MCF 10A (cell line): ENCODE measurements at regions not wholly inside any gene's neighbourhood (a gene's known extent, or its start where the extent isn't known, plus 50 kb on each side); places are given as distances from the start of the nearest gene placed in this dataset.

Source experiments
- BruUV-seq: library from RNA; stranded (reverse); fragments of 400-500 nt; replicated peaks from 2 replicates; lab custom pipeline; 2021; lab: Mats Ljungman, UMichigan
- CTCF ChIA-PET: fragments of 300-600 bp; sonication (Branson Sonifier 250); formaldehyde crosslinking; extraction: SDS; loops from one replicate; lab custom pipeline; 2021; ENCODE audit warnings: antibody characterized with exemption, inconsistent platforms; lab: Yijun Ruan, JAX
- POLR2A ChIA-PET: fragments of 300-600, 350-650 bp; sonication (Branson Sonifier 250); formaldehyde crosslinking; extraction: SDS; loops from one replicate; lab custom pipeline; 2020; ENCODE audit warnings: antibody characterized with exemption, inconsistent platforms; lab: Yijun Ruan, JAX
- DNase-seq: peaks from one replicate; pipeline ENCODE4 v3.0.0-alpha.2; 2018; ENCODE audit not compliant: unreplicated experiment
- H3K27ac Mint-ChIP-seq: one replicate; pipeline ENCODE4 v1.8.0; 2022; ENCODE audit warnings: mild to moderate bottlenecking, low read depth, mixed read lengths; ENCODE audit not compliant: unreplicated experiment
- H3K27me3 Mint-ChIP-seq: one replicate; pipeline ENCODE4 v1.8.0; 2022; ENCODE audit warnings: mixed read lengths; ENCODE audit not compliant: insufficient read depth, unreplicated experiment
- H3K36me3 Mint-ChIP-seq: one replicate; pipeline ENCODE4 v1.8.0; 2022; ENCODE audit warnings: mild to moderate bottlenecking, moderate library complexity, mixed read lengths; ENCODE audit not compliant: insufficient read depth, unreplicated experiment
- H3K4me1 Mint-ChIP-seq: one replicate; pipeline ENCODE4 v1.8.0; 2022; ENCODE audit warnings: mixed read lengths; ENCODE audit not compliant: insufficient read depth, unreplicated experiment
- H3K4me3 Mint-ChIP-seq: one replicate; pipeline ENCODE4 v1.8.0; 2022; ENCODE audit warnings: mild to moderate bottlenecking, moderate library complexity, mixed read lengths; ENCODE audit not compliant: unreplicated experiment
- H3K9me3 Mint-ChIP-seq: one replicate; pipeline ENCODE4 v1.8.0; 2022; ENCODE audit warnings: mixed read lengths; ENCODE audit not compliant: unreplicated experiment
- intact Hi-C: fragments of 100-400 bp; cut with micrococcal nuclease; formaldehyde crosslinking; loops from 2 replicates; pipeline ENCODE4 v1.14.1; 2022
- TF ChIP-seq, protein P1 (sequence below): fragments of 200-600 bp; IDR thresholded peaks from one replicate; pipeline ENCODE4 v1.8.0; 2022; ENCODE audit warnings: antibody characterized with exemption, mild to moderate bottlenecking; ENCODE audit not compliant: unreplicated experiment

DNA sequence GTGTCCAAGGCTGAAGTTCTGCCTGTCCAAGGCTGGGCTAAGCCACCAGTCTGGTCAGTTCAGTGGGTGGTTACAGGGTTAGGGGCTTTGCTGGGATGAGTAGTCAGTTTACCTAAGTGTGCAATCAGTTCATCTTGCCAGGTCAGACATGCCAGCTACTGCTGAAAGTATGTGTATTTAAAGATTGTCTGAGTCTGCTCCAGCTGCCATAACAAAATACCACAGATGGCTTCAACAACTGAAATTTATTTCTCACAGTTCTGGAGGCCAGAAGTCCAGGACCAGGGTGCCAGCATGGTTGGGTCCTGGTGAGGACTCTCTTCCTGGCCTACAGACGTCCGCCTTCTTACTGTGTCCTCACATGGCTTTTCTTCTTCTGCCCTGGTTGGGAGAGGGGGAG is 52.4 kb upstream of the TNS3 start:
- no peaks in the 10 kb centered on the region for H3K9me3 Mint-ChIP-seq
- H3K4me1 Mint-ChIP-seq = peaks cover 13% of the 10 kb centered on the region
- ChIA-PET CTCF (interaction anchor here (0.6 to 1.2 kb wide), 5 partner anchors 11 to 181 kb away, joined by 3 to 4 read pairs (median 3); no protein-coding TSS in a partner anchor), POLR2A (interaction anchor here (0.7 to 2.7 kb wide), 7 partner anchors 14 to 125 kb away, joined by 3 to 14 read pairs (median 7); partner anchors contain the start of gene TNS3)
- intact Hi-C loops = no loop called here
- TF ChIP-seq, protein P1, sequence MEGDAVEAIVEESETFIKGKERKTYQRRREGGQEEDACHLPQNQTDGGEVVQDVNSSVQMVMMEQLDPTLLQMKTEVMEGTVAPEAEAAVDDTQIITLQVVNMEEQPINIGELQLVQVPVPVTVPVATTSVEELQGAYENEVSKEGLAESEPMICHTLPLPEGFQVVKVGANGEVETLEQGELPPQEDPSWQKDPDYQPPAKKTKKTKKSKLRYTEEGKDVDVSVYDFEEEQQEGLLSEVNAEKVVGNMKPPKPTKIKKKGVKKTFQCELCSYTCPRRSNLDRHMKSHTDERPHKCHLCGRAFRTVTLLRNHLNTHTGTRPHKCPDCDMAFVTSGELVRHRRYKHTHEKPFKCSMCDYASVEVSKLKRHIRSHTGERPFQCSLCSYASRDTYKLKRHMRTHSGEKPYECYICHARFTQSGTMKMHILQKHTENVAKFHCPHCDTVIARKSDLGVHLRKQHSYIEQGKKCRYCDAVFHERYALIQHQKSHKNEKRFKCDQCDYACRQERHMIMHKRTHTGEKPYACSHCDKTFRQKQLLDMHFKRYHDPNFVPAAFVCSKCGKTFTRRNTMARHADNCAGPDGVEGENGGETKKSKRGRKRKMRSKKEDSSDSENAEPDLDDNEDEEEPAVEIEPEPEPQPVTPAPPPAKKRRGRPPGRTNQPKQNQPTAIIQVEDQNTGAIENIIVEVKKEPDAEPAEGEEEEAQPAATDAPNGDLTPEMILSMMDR = no peak
- no peak for DNase-seq
- BruUV-seq = no TSS peak
- H3K27ac Mint-ChIP-seq = no peak overlapping the region
- H3K27me3 Mint-ChIP-seq = no peaks in the 10 kb centered on the region
- H3K36me3 Mint-ChIP-seq = no peaks in the 10 kb centered on the region
- H3K4me3 Mint-ChIP-seq = no peak overlapping the region

DNA sequence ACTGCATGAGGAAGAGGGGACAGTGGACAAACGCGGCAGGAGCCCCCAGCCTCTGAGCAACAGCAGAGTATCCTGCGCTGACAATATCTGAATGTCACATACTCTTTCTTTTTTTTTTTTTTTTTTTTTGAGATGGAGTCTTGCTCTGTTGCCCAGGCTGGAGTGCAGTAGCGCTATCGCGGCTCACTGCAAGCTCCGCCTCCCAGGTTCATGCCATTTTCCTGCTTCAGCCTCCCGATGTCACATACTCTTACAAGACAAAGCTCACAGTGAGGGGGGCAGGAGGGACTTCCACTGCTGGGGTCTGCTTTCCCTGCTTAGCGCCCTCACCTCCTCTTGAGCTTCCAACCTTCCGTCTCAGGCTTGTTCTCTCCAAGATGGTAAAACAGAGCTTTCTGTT is 51.2 kb upstream of the TNS3 start:
- intact Hi-C loops = no loop called here
- no TSS peak for BruUV-seq

More for the DNA sequence above, 51.2 kb upstream of the TNS3 start:
- H3K4me3 Mint-ChIP-seq = no peak overlapping the region
- H3K27me3 Mint-ChIP-seq = no peaks in the 10 kb centered on the region
- peaks cover 13% of the 10 kb centered on the region for H3K4me1 Mint-ChIP-seq
- no peaks in the 10 kb centered on the region for H3K9me3 Mint-ChIP-seq
- ChIA-PET CTCF (interaction anchor here (0.6 to 0.7 kb wide), 3 partner anchors 8 to 155 kb away, joined by 3 read pairs; no protein-coding TSS in a partner anchor), POLR2A (interaction anchor here (2.1 to 2.7 kb wide), 2 partner anchors 13 to 29 kb away, joined by 6 to 13 read pairs; no protein-coding TSS in a partner anchor)
- DNase-seq = no peak
- no peaks in the 10 kb centered on the region for H3K36me3 Mint-ChIP-seq
- TF ChIP-seq, protein P1 = no peak
- no peak overlapping the region for H3K27ac Mint-ChIP-seq
